GM23338 (cell line): ENCODE measurements at regions not wholly inside any gene's neighbourhood (a gene's known extent, or its start where the extent isn't known, plus 50 kb on each side); places are given as distances from the start of the nearest gene placed in this dataset.

Experiments used
- ATAC-seq: fragments of 200-7000 bp; cut with Tn5 transposase; 3 replicates; pipeline ENCODE4 v1.9.1; 2020
- DNase-seq: peaks from one replicate; pipeline ENCODE4 v3.0.0-alpha.2; 2015; ENCODE audit warnings: low spot score
- H2AFZ ChIP-seq: fragments of 200-600 bp; sonication (generic); 2 replicates; pipeline ENCODE4 v1.8.0; 2016; ENCODE audit warnings: antibody characterized with exemption, mild to moderate bottlenecking, moderate library complexity
- H3F3A ChIP-seq: fragments of 200-600 bp; sonication (generic); replicated peaks from 2 replicates; pipeline ENCODE4 v1.8.0; 2017; ENCODE audit warnings: antibody characterized with exemption, mixed run types, low read depth
- H3K27ac ChIP-seq: fragments of 200-600 bp; sonication (generic); 2 replicates; pipeline ENCODE4 v1.6.1; 2016; ENCODE audit warnings: low read depth
- H3K27me3 ChIP-seq: fragments of 200-600 bp; sonication (generic); 2 replicates; pipeline ENCODE4 v1.8.0; 2016; ENCODE audit warnings: mild to moderate bottlenecking, mixed run types, moderate library complexity; ENCODE audit not compliant: insufficient read depth
- H3K36me3 ChIP-seq: fragments of 200-600 bp; sonication (generic); 2 replicates; pipeline ENCODE4 v1.8.0; 2016; ENCODE audit warnings: mild to moderate bottlenecking; ENCODE audit not compliant: insufficient read depth
- H3K4me1 ChIP-seq: fragments of 200-600 bp; sonication (generic); 2 replicates; pipeline ENCODE4 v1.8.0; 2016; ENCODE audit warnings: mild to moderate bottlenecking, moderate library complexity; ENCODE audit not compliant: insufficient read depth
- H3K4me2 ChIP-seq: fragments of 200-600 bp; sonication (generic); 2 replicates; pipeline ENCODE4 v1.7.1; 2017; ENCODE audit warnings: mixed run types
- H3K4me3 ChIP-seq: fragments of 200-600 bp; sonication (generic); 2 replicates; pipeline ENCODE4 v1.6.1; 2016; ENCODE audit warnings: mixed run types
- H3K79me2 ChIP-seq: fragments of 200-600 bp; sonication (generic); replicated peaks from 2 replicates; pipeline ENCODE4 v1.8.0; 2017; ENCODE audit warnings: mild to moderate bottlenecking; ENCODE audit not compliant: insufficient read depth
- H3K9me2 ChIP-seq: fragments of 200-600 bp; sonication (generic); 2 replicates; pipeline ENCODE4 v1.8.0; 2017; ENCODE audit not compliant: insufficient read depth
- H4K20me1 ChIP-seq: fragments of 200-600 bp; sonication (generic); replicated peaks from 2 replicates; pipeline ENCODE4 v1.8.0; 2017; ENCODE audit warnings: mild to moderate bottlenecking; ENCODE audit not compliant: insufficient read depth
- H3K27ac Mint-ChIP-seq: 2 replicates; pipeline ENCODE4 v1.8.0; 2020; ENCODE audit warnings: inconsistent platforms, mild to moderate bottlenecking, moderate library complexity, mixed read lengths
- H3K27me3 Mint-ChIP-seq: 3 replicates; pipeline ENCODE4 v1.8.0; 2022; ENCODE audit warnings: low read depth, mild to moderate bottlenecking, moderate library complexity, mixed read lengths, inconsistent platforms; ENCODE audit not compliant: insufficient read depth, poor library complexity
- H3K36me3 Mint-ChIP-seq: 3 replicates; pipeline ENCODE4 v1.8.0; 2021; ENCODE audit warnings: low read depth, mild to moderate bottlenecking, inconsistent platforms, moderate library complexity, mixed read lengths
- H3K4me1 Mint-ChIP-seq: 3 replicates; pipeline ENCODE4 v1.8.0; 2020; ENCODE audit warnings: mild to moderate bottlenecking, inconsistent platforms, mixed read lengths
- H3K4me3 Mint-ChIP-seq: 3 replicates; pipeline ENCODE4 v1.8.0; 2021; ENCODE audit warnings: moderate library complexity, mild to moderate bottlenecking, inconsistent platforms, mixed read lengths
- H3K9me3 Mint-ChIP-seq: 3 replicates; pipeline ENCODE4 v1.8.0; 2020; ENCODE audit warnings: moderate library complexity, mild to moderate bottlenecking, inconsistent platforms, mixed read lengths
- EZH2phosphoT487 ChIP-seq: fragments of 200-600 bp; sonication (generic); IDR thresholded peaks from one replicate; pipeline ENCODE4 v1.8.1; 2018; ENCODE audit warnings: antibody characterized with exemption; ENCODE audit not compliant: unreplicated experiment
- POLR2AphosphoS5 ChIP-seq: IDR thresholded peaks from 2 replicates; pipeline ENCODE4 v1.6.1; 2016; ENCODE audit warnings: antibody characterized with exemption, low read depth
- REST ChIP-seq: IDR thresholded peaks from one replicate; pipeline ENCODE4 v1.6.1; 2018; ENCODE audit warnings: antibody characterized with exemption; ENCODE audit not compliant: unreplicated experiment
- ZNF114 ChIP-seq: fragments of 250-450 bp; sonication (Bioruptor Pico); IDR thresholded peaks from 2 replicates; pipeline ENCODE4 v1.5.0; 2020; ENCODE audit warnings: mild to moderate bottlenecking, moderate library complexity
- ZNF331 ChIP-seq: fragments of 250-450 bp; sonication (Bioruptor Pico); IDR thresholded peaks from 2 replicates; pipeline ENCODE4 v1.5.0; 2020; ENCODE audit warnings: low read depth, mild to moderate bottlenecking, moderate library complexity
- ZNF462 ChIP-seq: fragments of 250-450 bp; sonication (Bioruptor Pico); IDR thresholded peaks from 2 replicates; pipeline ENCODE4 v1.5.0; 2020; ENCODE audit warnings: mild to moderate bottlenecking, moderate library complexity
- TF ChIP-seq, protein P1 (sequence below), 2 experiments: fragments of 200-600 bp in 1 of 2; sonication (generic) in 1 of 2; conservative IDR thresholded peaks; 2 replicates each; pipeline versions ENCODE4 v1.5.1 to v1.6.1; 2016 to 2017; ENCODE audit warnings: antibody characterized with exemption in 2 of 2, low read depth in 2 of 2, mild to moderate bottlenecking in 2 of 2, moderate library complexity in 1 of 2
- TF ChIP-seq, protein P2 (sequence below): IDR thresholded peaks from 2 replicates; pipeline ENCODE4 v1.6.1; 2016; ENCODE audit warnings: antibody characterized with exemption

DNA sequence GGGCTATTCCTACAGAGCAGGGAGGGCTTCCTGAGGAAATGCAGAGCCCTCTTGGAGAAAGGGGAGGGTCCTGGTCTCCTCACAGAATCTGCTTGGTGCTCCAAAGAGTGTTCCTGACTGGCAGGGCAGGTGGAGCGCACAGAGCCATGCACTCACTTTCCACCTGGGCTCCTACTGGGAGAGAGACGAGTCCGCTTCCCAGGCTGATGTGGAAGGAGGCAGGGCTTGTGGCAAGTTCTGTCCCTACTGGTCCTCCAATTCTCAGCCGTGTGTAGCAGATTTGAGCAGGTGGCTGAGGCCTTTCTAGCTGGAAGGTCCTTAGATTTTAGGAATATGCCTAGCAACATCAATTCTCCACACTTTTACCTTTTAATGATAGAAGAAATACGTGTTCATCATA is 111.5 kb upstream of the MKI67 start (continued):
- TF ChIP-seq EZH2phosphoT487 (no peak), POLR2AphosphoS5 (no peak)
- TF ChIP-seq, protein P1, sequence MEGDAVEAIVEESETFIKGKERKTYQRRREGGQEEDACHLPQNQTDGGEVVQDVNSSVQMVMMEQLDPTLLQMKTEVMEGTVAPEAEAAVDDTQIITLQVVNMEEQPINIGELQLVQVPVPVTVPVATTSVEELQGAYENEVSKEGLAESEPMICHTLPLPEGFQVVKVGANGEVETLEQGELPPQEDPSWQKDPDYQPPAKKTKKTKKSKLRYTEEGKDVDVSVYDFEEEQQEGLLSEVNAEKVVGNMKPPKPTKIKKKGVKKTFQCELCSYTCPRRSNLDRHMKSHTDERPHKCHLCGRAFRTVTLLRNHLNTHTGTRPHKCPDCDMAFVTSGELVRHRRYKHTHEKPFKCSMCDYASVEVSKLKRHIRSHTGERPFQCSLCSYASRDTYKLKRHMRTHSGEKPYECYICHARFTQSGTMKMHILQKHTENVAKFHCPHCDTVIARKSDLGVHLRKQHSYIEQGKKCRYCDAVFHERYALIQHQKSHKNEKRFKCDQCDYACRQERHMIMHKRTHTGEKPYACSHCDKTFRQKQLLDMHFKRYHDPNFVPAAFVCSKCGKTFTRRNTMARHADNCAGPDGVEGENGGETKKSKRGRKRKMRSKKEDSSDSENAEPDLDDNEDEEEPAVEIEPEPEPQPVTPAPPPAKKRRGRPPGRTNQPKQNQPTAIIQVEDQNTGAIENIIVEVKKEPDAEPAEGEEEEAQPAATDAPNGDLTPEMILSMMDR (conservative IDR thresholded peaks at IDR 0.05; ENCODE audit: low read depth in 2 of 2), result no peak
- TF ChIP-seq, protein P2, sequence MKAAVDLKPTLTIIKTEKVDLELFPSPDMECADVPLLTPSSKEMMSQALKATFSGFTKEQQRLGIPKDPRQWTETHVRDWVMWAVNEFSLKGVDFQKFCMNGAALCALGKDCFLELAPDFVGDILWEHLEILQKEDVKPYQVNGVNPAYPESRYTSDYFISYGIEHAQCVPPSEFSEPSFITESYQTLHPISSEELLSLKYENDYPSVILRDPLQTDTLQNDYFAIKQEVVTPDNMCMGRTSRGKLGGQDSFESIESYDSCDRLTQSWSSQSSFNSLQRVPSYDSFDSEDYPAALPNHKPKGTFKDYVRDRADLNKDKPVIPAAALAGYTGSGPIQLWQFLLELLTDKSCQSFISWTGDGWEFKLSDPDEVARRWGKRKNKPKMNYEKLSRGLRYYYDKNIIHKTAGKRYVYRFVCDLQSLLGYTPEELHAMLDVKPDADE, result no peak

DNA sequence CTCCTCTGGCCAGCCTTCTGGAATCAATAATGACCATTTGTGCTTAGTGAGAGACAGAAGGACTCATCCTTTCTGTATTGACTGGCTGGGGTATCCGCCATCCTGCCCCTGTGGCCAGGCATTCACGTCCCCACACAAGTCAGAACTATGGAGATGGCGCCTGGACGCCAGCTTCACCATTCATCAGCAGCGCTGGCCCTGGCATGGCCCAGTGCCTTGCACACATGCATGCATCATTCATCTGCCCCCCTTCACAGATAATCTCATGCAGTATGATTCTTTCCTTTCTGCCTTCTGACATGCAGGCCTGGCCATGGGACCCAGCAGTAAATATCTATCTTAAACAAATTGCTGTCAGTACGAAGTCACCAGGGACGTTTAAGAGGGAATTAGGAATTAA is 114.8 kb upstream of the MKI67 start:
- no peak for TF ChIP-seq REST
- TF ChIP-seq ZNF331 (CRISPR knock-in tag), result no peak
- TF ChIP-seq ZNF114 (CRISPR knock-in tag), result no peak
- TF ChIP-seq ZNF462 (CRISPR knock-in tag), result no peak
- H3K36me3 ChIP-seq, result no peaks in the 10 kb centered on the region
- no peaks in the 10 kb centered on the region for H3K79me2 ChIP-seq
- H3K9me2 ChIP-seq, result no peaks in the 10 kb centered on the region
- no peak overlapping the region for H3K27ac Mint-ChIP-seq
- H2AFZ ChIP-seq, result no peak overlapping the region; the same call in 1 of the 2 replicates
- no peaks in the 10 kb centered on the region for H3K4me1 ChIP-seq
- no peak overlapping the region for H3K4me2 ChIP-seq
- no peaks in the 10 kb centered on the region for H3F3A ChIP-seq
- no peaks in the 10 kb centered on the region for H4K20me1 ChIP-seq
- H3K4me3 Mint-ChIP-seq, result no peak overlapping the region
- H3K27me3 Mint-ChIP-seq, result peaks cover 5% of the 10 kb centered on the region
- no peaks in the 10 kb centered on the region for H3K36me3 Mint-ChIP-seq
- H3K4me1 Mint-ChIP-seq, result no peaks in the 10 kb centered on the region; the same call in 2 of the 3 replicates
- no peak overlapping the region for H3K27ac ChIP-seq
- ATAC-seq (no peak), DNase-seq (no peak)
- H3K9me3 Mint-ChIP-seq, result peaks cover 4% of the 10 kb centered on the region; the same call in 1 of the 3 replicates
- no peaks in the 10 kb centered on the region for H3K27me3 ChIP-seq
- no peak overlapping the region for H3K4me3 ChIP-seq
